ENCODE measurements at regions not wholly inside any gene's neighbourhood (a gene's known extent, or its start where the extent isn't known, plus 50 kb on each side); places are given as distances from the start of the nearest gene placed in this dataset.

GRCh38 chr16:51349626-51350025, 198.6 kb upstream of the SALL1 start:
- no peak for DNase-seq

- no peak for DNase-seq
Measured at GRCh38 chr16:51343411-51343810, 192.3 kb upstream of the SALL1 start.

- DNase-seq, result no peak
Measured at GRCh38 chr16:51341204-51341603, 190.1 kb upstream of the SALL1 start.

- no peak for DNase-seq
Measured at GRCh38 chr16:51337662-51338061, 186.6 kb upstream of the SALL1 start.

GRCh38 chr16:51328733-51329132, 177.7 kb upstream of the SALL1 start:
- DNase-seq, result no peak

GRCh38 chr16:51327001-51327400, 175.9 kb upstream of the SALL1 start:
- DNase-seq, result no peak

- DNase-seq, result no peak
Measured at GRCh38 chr16:51326131-51326856, 175.2 kb upstream of the SALL1 start.

- no peak for DNase-seq
Measured at GRCh38 chr16:51321251-51321650, 170.2 kb upstream of the SALL1 start.

GRCh38 chr16:51317575-51317974, 166.5 kb upstream of the SALL1 start:
- no peak for DNase-seq

GRCh38 chr16:51313198-51313597, 162.1 kb upstream of the SALL1 start:
- no peak for DNase-seq

- DNase-seq, result no peak
Measured at GRCh38 chr16:51312363-51313150, 161.5 kb upstream of the SALL1 start.

- no peak for DNase-seq
Measured at GRCh38 chr16:51310159-51310558, 159.1 kb upstream of the SALL1 start.

GRCh38 chr16:51306886-51307595, 156.0 kb upstream of the SALL1 start:
- no peak for DNase-seq

GRCh38 chr16:51306116-51306515, 155.0 kb upstream of the SALL1 start:
- no peak for DNase-seq

GRCh38 chr16:51305337-51305736, 154.3 kb upstream of the SALL1 start:
- no peak for DNase-seq

GRCh38 chr16:51302042-51302441, 151.0 kb upstream of the SALL1 start:
- DNase-seq, result no peak

- no peak for DNase-seq
Measured at GRCh38 chr16:51298800-51299199, 147.7 kb upstream of the SALL1 start.

GRCh38 chr16:51290442-51291285, 139.6 kb upstream of the SALL1 start:
- no peak for DNase-seq

- no peak for DNase-seq
Measured at GRCh38 chr16:51289336-51289735, 138.3 kb upstream of the SALL1 start.

GRCh38 chr16:51287121-51287755, 136.2 kb upstream of the SALL1 start:
- no peak for DNase-seq

- no peak for DNase-seq
Measured at GRCh38 chr16:51286272-51286671, 135.2 kb upstream of the SALL1 start.

- peak; percentile 29 for DNase-seq
Measured at GRCh38 chr16:51276336-51276735, 125.3 kb upstream of the SALL1 start.
